Stimulated activated CD4-positive, alpha-beta T cell treated with anti-CD3 and anti-CD28 coated beads, Interleukin-1b, Interleukin-23, amount 100 ng/mL, for 4 hours (primary cell): ENCODE measurements at regions not wholly inside any gene's neighbourhood (a gene's known extent, or its start where the extent isn't known, plus 50 kb on each side); places are given as distances from the start of the nearest gene placed in this dataset.
"Not testable (repeated sequence)": the region's sequence is repeated elsewhere in the genome, so short reads cannot be mapped to it uniquely, and the experiment has no call there.

Experiments
- DNase-seq, 2 donors: peaks; one replicate each; pipeline ENCODE4 v3.0.0-alpha.2; 2020; ENCODE audit warnings: low read depth in 2 of 2

DNA sequence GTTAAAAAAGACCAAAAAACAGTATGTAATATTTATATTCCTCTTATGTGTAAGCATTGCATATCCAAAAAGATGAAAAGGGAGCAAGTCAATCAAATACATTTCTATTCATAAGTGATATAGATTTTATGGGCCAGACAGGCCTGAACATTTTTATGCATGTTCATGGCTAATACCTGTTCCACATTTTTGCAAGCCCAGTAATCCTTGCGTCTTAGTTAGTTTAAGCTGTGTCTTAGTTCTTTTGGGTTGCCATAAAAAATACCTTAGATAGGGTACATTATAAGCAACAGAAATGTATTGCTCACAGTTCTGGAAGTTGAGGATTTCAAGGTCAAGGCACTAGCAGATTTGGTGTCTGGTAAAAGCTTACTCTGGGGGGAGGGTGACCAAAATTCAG lies 342.1 kb downstream of the TAF11L14 start:
- no peak for DNase-seq

DNA sequence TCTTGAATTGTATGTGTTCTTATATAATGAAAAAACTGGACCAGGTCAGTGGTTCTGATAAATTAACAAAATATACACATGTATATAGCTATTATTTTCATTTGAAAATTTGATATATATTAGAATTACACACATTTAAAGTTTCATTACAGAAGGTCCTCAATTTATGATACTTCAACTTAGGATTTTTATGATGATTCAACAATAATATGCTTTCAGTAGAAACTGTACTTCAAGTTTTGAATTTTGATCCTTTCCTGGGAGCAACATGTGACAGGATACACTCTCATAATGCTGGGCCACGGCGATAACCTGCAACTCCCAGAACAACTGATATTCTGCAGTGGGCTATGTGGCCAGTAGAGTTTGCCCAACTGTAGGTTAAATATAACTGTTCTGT lies 344.7 kb downstream of the TAF11L14 start:
- DNase-seq, result no peak

DNA sequence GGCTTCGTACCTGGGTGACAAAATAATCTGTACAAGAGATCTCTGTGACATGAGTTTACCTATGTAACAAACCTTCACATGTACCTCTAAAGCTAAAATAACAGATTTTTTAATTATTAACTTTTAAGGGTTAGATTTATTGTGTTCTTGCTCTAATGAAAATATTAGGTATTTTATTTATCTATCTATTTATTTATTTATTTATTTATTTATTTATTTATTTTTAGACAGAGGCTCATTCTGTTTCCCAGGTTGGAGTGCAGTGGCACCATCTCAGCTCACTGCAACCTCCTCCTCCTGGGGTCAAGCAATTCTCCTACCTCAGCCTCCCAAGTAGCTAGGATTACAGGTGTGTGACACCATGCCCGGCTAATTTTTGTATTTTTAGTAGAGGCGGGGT lies 348.4 kb downstream of the TAF11L14 start:
- DNase-seq, result not testable (repeated sequence)

GRCh38 chr5:17989036-17989435 lies 354.8 kb downstream of the TAF11L14 start:
- no peak for DNase-seq

- no peak for DNase-seq
Observed at GRCh38 chr5:17989567-17990563, 355.6 kb downstream of the TAF11L14 start.

- no peak for DNase-seq
Observed at GRCh38 chr5:17991775-17992174, 357.5 kb downstream of the TAF11L14 start.

DNA sequence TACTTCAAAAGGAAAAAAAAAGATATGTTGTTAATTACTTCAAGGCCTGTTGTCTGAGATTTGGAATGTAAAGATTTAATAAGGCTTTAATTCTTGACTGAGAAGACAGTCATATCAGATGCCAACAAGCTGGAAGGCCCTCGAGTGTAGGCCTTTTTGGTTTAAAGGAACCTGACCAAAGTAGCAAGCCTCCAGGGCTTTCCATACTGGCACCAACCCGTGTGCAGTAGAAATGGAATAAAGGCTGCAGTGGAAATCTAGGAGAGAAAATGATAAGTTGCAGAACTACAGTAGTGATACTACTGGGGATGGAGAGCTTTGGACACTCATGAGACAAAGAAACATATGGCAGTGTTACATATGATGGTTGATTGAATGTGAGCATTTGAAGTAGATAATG lies 358.0 kb downstream of the TAF11L14 start:
- DNase-seq, result no peak

DNA sequence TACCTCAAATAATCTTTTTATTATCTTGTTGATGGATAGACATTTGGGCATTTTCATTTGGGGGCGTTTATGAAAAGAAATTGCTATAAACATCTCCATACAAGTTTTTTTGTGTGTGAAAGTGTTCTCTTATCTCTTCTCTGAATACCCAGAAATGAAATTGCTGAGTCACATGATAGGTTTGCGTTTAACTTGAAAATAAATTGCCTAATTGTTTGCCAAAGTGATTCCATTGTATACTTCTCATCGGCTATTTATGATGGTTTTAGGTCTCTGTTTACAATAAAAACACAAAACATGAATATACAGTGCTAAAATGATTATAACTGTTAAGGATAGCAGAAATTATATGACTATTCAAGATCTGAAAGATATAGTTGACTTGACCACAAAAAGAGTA lies 361.7 kb downstream of the TAF11L14 start:
- no peak for DNase-seq

DNA sequence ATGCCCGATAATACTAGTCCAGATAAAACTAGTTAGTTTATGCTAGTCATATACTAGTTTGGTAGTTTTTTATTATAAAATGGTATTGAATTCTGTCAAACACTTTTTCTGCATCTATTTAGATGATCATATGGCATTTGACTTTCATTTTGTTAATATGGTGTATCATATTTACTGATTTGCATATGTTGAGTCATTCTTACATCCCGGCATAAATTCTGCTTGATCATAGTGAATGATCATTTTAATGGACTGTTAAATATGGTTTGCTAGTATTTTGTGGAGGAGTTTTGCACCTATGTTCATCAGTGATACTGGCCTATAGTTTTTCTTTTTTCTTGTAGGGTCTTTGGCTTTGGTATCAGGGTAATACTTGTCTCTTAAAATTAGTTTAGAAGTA lies 365.6 kb downstream of the TAF11L14 start:
- DNase-seq, result no peak

DNA sequence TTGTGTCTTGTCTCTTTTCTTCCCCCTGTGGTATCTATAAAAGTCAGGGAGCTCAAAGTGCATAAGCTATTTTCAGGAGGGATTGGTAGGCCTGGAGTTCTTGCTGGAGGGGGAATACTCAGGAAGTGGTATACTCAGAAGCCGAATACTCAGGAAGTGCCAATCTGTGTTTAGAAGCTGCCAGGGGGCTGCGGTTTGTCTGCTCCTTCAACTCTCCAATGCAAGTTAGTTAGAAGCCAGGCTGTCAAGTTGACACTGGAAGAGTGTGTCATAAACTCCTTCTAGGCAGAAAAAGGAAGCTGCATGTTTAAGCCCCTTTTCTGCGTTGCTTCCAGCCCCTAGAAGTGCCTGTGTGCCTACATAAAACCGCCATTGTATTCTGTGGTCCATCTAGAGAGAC lies 366.5 kb downstream of the TAF11L14 start:
- no peak for DNase-seq

DNA sequence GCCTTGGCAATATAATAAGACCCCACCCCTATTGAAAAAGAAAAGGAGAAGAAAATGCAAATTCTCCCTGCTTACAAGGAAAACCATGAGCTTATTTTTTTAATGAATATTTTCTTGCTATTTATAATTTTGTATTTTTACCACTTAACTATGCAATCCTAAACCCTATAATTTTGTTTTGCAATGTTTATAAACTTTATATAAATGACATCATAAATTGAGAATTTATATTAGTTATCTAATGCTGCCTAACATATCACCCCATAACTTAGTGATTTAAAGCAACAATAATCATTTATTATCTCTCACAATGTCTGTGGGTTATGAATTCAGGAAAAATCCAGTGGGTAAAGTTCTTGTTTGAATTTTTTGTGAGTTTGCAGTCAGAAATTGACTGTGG lies 369.1 kb downstream of the TAF11L14 start:
- DNase-seq, result no peak

GRCh38 chr5:18003784-18004183 lies 369.5 kb downstream of the TAF11L14 start:
- DNase-seq, result no peak

GRCh38 chr5:18006235-18006634 lies 372.0 kb downstream of the TAF11L14 start:
- DNase-seq, result not testable (repeated sequence)

- DNase-seq, result no peak
Observed at GRCh38 chr5:18008940-18009339, 374.7 kb downstream of the TAF11L14 start.

GRCh38 chr5:18010053-18010452 lies 375.8 kb downstream of the TAF11L14 start:
- DNase-seq, result no peak

GRCh38 chr5:18018472-18018871 lies 384.2 kb downstream of the TAF11L14 start:
- no peak for DNase-seq

DNA sequence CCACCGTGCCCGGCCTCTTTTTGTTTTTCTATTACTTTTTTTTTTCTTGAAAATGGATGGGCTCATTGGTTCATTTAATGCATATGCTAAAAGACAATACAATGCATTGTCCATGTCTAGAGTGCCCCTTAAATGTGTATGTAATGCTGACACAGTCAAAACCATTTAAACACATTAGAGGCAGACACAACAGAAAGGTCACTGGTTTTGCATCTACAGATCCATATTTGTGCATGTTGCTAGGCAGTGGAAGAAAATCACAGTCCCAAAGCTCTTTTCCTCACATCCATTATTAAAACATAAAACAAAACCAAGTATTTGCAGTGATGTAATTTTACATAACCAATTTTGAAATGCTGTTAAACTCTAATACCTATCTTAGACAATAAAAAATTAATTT lies 389.0 kb downstream of the TAF11L14 start:
- no peak for DNase-seq

GRCh38 chr5:18023986-18024385 lies 389.7 kb downstream of the TAF11L14 start:
- DNase-seq, result no peak

- DNase-seq, result no peak
Observed at GRCh38 chr5:18024542-18024941, 390.3 kb downstream of the TAF11L14 start.

DNA sequence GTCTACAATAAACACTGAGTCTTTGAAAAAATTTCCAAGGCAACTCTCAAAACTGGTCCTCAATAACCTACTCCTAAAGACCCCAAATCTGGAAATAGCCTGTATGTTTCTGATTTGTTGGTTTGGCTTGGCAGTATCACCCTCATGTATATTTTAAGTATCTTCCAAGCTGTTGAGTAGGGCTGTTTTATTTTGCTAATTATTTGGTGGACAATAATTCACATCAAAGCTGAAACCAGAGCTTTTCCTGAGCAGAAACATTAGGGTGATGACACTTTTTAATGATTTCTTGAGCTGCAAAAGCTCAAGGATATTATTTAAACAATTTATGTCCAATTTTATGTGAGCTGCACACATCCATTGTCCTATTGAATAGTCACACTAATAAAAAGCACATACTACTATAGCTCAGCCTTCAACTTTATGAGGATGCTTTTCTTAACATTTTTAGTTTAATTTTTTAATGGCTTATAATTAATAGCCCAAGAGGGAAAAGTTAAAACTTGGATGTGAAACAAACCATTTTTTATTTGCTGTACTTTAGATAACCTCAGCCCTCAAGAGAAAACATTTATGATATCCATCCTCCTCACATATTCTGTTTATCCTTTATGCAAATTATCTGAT lies 393.1 kb downstream of the TAF11L14 start:
- no peak for DNase-seq

- DNase-seq, result no peak
Observed at GRCh38 chr5:18028036-18028435, 393.8 kb downstream of the TAF11L14 start.

DNA sequence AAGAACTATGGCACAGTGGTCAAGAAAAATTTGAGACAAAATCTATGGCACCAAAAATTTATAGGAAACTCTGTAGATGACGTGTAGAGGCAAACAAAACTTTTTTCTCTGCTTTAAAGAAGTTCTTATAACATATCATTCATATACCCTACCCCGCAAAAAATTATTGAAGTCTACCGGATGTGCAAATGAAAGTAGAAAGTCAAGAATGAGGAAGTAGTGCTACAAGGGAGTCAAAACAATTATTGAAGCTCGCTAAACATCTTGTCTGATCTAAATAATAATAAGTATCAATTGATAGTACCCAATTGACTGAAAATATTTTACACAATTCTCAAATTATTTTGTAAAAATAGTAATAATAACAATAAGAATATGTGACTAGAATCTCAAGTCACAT lies 398.5 kb downstream of the TAF11L14 start:
- DNase-seq, result no peak

DNA sequence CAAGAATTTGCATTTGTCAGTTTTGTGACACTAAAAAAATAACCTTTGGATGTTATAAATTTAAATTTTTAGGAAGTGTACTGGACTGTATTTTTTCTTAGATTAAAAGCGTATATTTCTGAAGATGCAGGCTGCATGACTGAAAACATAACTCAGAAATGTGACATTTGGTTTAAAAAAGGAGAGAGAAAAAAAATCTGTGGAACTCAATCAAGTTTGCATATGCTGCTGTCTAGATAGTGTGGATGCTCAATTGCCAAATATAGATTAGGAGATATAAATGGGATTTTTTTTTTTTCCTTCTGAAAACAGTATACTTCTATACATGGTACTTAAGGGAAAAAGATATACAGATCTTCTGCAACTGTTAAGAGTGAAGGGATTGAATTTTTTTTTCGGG lies 402.3 kb downstream of the TAF11L14 start:
- DNase-seq, result no peak
